NCI-H226 (cell line): ENCODE measurements at regions not wholly inside any gene's neighbourhood (a gene's known extent, or its start where the extent isn't known, plus 50 kb on each side); places are given as distances from the start of the nearest gene placed in this dataset.

ENCODE experiments used
- DNase-seq: peaks from one replicate; pipeline ENCODE4 v3.0.0-alpha.2; 2015

DNA sequence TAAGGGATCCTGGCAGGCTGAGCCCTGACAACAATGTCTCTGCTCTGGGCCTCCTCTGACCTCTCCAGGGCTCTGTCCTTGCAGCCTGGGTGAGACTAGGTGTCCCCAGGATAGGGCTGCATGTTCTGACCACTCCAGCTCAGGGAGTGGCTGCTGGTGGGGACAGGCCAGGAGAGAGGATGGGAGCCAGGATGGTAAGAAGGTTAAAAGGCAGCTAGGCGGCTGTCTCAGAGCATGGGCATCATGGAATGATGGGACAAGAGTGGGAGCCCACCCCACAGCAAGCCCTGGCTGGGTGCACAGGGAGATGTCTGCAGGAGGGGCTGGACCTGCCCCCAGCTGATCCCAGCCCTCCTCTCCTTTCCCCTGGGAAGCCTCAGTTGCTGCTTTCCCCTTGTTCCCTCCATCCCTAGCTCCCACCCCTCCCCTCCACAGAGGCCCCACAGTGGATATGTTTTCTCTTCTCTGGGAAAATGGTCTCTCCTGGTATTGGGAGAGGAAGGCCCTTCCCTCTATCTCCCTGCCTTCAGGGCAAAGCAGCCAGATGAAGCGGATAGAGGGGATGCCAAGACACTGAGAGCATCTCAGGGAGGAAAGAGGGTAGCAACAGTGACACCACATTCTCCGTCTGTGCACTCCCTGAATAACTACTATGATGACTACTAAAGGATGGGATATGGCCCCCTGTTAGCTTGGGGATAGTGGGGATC is 334.3 kb downstream of the DYSF start:
- DNase-seq, result no peak

DNA sequence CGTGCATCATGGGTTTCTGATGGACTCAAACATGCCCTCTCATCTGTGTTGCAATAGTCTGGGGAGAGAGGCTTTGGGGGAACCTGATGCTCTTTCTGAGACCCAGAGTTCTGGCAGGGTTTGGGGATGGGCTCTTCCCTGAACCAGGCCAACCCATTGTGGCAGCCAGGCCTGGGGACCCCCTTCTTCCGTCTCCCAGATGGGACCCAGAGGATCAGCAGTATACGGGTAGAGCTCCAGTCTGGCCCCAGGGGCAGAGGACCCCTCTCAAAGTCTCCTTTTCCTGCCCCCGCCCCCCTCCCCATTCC is 333.7 kb downstream of the DYSF start:
- no peak for DNase-seq

DNA sequence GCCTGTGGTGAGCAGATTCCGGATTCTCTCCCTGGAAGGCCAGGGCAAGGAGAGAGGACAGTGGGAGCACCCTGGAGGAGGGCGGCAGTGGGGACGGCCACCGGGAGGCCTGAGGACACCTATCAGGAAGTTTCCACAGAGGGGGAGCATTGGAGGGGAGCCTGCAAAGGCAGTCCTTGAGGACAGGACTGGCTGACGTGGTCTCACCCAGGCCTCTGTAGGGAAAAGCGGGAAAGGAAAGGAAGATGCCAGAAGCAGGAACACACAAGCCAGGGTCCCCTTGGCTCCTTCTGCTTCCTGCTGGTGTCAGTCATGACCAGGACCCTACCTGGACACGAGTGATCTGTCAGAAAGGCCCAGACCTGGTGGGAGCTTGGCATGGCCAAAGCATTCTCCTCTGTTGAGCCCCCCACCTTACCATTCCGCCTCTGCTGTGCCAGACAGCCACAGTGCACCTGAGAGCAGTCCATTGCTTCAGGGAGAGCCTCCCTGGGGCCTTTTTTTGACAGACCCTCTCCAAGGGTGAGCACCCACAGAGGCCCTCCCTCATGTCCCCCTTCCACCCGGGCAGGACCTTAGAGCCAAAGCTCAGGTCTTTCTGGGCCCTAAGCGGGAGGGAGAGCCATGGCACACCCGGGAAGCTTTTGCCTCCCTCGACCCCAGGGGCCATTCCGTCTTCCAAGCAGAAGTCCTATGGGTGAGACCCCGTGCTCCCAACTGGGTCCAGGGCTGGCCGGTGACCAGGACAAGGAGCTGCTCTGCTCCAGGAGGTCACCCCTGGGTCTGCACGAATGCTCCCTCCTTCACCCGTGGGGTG is 333.1 kb downstream of the DYSF start:
- no peak for DNase-seq

DNA sequence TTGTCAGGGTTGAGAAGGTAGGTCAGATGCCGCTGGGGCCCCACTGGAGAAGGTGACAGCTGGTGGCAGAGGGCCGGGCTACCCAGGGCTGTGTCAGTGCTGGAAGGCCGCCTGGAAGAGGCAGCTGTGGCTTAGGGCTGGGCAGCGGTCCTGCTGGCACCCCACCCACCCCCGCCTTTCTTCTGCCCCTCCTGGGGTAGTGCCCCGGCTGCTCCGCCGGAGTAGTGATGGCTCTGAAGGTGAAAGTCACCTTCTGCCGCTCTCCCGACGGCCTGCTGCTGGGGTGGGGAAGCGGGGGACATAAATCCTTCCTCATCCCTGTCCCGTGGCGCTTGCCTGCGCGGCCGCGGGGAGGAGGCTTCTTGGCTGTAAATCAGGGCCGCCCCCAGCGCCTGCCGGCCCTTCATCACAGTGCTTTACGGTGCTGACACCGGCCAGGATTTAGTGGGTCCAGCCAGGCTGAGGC is 332.2 kb downstream of the DYSF start:
- DNase-seq, result no peak

DNA sequence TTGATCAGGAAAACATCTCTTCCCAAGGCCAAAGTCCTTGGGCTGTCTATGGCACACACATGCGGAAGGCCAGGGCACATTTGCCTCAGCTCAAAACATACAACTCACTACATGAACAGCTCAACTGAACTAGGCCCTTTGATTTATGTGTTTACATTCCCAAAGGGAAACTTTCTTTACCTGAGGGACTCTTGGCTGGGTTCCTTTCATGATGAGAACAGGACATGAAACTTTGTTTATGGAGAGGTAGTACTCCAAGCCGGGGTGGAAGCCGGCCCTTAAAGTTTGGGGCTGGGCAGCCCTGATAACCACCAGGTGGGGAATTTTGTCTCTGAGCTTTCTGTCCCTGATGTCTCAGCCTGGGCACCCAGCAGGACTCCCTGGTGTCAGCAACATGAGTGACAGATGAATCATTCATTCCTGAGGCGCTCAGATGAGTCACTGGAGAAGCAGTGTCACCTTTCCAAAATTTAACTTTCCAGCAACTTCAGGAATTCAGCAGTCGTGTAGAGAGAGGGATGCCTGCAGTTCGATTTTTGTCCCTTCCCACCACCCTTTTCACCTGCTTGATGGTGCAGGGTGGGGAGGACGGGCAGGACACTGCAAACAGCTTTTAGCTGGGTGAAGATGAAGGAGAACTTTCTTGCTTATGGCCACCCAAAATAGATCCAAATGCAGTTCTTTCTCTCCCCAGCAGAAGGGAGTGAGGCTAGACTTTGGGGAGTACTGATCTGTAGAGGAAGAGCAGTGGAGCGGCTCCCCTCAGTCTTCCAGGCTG is 331.6 kb downstream of the DYSF start:
- no peak for DNase-seq

DNA sequence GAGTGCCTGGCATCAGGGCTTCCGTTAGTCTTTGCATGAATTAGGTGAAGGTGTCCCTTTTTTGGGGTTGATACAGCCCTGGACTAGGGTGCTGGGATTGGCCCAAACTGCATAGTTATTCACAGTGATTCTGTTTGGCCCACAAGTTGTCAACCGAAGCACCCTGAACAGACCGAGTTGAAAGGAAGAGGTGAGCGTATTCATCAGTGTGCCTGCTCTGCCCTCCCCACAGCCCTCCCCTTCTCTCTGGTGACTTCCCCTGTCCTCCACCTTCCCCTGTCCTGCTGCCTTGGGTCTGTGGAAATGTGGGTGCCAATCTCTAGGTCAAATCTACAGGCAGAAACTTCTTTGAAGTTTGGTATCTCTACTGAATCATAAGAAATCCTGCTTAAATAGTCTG is 330.5 kb downstream of the DYSF start:
- DNase-seq, result no peak

DNA sequence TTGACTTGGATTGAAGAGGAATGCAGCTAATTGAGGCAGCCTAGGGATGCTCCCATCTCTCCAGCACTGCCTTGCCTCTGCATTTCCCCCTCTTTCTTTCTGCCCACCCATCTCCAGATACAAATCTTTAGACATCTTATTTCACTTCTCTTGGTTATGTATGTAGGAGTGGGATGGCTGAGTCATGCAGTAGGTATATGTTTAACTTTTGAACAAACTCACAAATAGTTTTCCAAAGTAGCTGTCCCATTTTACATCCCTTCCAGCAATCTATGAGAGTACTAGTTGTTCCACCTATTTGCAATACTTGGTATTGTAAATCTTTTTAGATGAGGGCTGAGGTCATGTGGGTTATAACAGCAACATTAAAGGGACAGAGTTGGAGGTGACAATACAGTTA is 329.9 kb downstream of the DYSF start:
- no peak for DNase-seq

DNA sequence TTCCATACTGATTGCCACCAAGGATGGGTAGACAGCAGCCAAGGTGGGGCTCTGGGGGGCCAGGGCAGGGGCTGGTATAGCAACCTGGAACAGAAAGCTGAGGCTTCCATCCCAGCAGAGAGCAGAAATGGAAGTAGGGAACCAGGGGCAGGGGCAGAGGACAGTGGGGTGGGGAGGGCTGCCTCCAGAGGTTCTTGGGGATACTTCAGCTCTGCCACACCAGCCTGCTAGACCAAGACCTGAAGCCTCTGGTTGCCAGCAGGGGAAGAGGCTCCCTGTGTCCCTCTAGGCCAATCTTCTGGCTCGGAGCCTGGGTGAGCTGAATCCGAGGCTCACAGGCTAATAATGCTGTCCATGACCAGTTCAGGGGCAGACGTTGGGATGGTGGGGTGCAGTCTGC is 329.0 kb downstream of the DYSF start:
- no peak for DNase-seq

DNA sequence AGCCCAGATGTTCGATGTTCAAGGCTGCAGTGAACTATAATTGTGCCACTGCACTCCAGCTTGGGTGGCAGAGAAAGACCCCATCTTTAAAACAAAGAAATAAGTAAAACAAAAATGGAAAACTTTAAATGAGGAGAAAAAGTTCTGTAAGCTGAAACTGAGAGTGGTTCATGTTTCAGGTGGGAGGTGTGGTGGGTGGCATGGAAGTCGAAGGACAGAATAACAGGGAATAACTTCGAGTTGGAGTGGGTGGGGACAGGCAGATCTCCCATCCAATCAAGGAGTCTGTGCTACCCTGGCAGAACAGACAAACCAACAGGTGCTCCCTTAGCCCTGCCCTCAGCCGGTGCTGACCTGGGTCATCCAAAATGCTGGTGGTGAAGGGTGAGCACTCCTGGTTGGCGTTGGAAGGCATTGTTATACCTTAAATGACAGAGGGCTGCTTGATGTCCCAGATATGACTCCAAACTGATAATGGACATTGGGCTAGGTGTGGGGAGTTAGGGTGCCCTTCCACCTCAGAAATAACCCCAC is 328.4 kb downstream of the DYSF start:
- no peak for DNase-seq

DNA sequence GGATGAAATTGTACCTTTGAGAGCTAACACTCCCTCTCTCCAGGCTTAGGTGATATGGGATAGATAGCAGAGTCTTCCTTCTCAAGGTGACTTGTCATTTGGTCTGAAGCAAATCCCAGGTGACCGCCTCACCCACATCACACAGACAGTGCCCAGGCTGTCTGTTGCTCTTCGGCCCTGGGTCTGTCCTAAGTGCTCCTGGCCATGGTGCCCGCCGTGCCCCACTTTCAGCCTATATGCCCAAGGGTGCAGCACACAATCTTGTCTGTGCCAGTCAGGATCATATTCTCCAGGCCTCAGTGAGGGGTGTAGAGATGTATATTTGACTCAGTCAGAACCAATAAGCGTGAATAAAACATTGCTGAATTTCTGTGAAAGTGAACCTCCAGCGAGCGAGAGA is 326.8 kb downstream of the DYSF start:
- no peak for DNase-seq

DNA sequence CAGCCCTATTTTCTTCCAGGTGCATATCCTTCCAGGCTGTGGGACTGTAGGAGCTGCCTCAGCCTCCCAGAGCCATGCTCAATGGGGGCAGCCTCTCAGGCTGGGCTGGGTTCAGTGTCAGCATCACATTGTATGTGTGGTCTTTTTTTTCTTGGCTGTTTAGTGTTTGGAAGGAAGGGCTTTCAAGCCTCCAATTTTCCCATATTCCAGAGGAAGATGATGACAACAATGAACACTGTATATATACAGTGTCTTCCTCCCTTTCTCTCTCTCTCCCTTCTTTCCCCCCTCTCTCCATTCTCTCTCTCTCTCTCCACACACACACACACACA is 326.4 kb downstream of the DYSF start:
- DNase-seq, result no peak

DNA sequence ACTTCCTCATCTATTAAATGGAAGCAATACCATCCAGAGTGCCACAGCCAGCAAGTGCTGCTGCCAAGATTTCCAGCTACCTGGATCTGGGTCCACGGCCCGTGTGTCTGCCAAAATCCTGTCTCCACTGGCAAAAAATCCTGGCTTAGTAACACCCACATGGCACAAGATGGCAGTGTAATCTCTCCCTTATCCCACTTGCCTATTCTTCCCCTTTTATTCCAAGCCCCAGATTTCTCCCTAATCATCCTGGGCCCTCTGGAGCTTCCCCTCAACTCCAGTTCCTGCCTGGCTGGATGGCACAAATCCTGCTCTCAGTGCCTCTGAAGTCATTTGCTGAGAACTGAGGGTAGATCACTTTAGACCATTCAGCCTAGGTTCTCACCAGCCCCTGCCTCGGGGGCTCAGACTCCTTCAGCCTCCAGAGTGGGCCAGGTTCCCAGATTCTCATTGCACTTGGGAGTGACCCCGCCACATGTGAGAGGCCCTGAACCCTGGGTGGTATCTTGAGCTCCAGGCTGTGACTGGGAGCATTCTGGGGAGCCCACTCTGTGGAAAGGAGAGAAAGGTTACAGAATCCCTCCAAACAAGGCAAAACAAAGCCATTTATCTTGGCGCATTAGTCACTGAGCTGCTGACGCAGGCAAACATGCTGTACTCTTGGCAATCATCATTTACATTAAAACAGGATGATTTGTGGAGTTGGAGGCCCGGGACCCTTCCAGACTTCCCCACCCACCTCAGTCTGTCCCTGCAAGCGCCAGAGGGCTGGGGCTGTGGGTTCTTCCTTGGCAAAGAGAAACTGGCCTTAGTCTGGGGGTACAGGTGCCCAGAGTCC is 325.8 kb downstream of the DYSF start:
- no peak for DNase-seq

DNA sequence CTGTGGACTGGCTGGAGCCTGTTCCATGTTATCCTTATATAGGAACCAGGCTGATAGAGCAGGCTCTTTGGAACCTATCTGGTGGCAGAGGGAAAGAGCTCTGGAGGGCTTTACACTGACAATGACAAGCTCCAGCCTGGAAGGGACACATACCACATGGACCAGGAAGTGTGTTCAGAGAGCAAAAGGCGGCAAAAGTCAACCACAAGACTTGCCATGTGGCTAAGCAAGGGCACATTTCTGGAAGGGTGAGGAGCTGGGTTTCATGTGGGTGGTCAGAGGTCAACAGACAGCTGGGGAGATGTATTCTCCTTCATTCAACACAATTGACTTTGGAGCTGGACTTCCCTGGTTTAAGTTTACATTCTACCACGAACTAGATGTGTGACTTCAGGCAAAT is 325.2 kb downstream of the DYSF start:
- no peak for DNase-seq

DNA sequence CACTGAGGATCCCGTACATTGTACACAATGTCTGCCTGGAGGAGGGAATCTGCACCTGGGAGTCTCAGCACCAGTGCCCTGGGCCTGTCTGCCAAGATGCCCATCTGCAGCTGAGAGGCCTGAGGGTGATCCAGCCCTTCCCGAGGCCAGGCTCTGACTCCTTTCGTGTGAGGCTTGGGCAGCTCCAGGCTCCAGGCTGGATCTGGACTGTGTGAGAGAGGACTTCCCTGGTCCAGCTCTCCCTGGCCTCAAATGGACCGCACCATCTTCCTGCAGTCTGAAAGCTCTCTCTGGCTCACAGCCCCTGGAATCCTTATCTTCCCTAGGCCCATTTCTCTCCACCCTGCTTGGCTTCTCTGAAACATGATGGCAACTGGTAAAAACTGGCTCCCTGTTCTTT is 324.6 kb downstream of the DYSF start:
- DNase-seq, result no peak

DNA sequence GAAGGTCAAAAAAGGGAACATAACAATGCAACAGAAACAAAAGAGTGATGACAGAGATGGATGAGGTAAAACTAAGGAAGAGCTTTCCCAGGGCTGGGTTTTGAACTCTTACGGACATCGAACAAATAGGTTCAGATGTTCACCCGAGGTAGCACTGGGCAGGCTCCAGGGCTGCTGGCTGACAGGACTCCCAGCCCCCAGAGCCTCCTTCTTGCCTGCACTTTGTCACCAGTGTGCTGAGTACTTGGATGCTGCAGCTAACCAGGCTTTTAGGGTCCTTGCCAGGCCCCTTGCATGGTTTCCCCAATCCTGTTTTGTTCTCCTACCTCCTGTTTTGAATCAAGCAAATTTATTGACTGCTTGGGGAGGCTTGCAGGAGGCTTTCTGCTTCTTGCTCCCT is 322.9 kb downstream of the DYSF start:
- DNase-seq, result no peak

DNA sequence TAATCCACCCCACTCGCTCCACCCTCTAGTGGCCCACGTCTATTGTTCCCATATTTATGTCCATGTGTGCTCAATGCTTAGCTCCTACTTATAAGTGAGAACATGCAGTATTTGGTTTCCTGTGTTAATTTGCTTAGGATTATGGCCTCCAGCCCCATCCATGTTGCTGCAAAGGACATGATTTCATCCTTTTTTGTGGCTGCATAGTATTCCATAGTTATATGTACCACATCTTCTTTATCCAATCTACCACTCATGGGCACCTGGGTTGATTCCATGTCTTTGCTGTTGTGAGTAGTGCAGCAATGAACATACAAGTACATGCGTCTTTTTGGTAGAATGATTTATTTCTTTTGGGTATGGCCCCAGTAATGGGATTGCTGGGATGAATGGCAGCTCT is 319.9 kb downstream of the DYSF start:
- DNase-seq, result no peak

DNA sequence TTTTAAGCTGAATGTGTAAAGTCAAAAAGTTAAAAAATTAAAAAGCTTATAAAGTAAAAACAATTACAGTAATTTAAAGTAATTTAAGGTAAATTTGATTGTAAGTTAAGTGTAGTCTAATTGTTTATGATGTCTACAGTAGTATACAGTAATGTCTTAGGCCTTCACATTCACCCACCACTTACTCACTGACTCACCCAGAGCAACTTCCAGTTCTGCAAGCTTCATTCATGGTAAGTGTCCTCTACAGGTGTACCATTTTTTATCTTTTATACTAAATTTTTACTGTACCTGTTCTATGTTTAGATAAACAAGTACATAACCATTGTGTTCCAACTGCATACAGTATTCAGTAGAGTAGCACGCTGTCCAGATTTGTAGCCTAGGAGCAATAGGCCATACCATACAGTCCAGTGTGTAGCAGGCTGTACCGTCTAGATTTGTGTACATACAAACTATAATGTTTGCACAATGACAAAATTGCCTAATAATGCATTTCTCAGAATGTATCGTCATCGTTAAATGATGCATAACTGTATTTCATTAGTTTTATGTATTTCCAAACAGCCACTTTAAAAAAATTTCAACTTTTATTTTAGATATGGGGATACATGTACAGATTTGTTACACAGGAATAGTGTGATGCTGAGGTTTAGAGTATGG is 319.3 kb downstream of the DYSF start:
- no peak for DNase-seq

DNA sequence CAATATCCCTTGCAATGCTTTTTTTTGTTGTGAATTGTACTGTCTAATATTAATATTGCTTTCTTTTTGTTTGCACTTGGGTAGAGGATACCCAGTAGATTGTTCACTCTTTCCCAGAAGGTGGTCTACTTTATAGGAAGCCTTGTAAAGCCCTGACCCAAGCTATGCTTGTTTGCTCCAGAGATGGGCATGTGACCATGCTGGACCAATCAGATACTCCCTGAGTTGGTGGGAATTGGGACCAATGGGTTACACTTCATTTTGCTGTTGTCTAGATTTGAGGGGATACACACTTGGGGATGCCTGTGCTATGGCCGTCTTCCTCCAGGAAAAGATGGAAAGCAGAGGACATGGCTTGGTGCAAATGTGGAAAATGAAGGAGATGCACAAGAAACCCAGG is 314.3 kb downstream of the DYSF start:
- no peak for DNase-seq

DNA sequence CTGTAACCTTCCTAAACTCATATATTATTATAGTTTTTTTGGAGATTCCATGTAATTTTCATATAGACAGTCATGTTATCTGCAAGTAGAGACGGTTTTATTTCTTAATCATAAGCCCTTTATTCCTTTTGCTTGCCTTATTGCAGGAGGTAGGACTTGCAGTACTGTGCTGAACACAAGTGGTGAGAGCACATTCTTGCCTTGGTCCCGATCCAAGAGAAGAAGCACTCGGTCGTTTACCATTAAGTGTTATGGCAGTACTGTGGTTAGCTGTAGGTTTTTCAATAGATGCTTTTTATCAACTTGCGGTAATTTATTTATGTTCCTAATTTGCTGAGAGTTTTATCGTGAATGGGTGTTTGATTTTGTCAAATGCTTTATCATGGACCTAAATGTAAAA is 305.7 kb downstream of the DYSF start:
- DNase-seq, result no peak

DNA sequence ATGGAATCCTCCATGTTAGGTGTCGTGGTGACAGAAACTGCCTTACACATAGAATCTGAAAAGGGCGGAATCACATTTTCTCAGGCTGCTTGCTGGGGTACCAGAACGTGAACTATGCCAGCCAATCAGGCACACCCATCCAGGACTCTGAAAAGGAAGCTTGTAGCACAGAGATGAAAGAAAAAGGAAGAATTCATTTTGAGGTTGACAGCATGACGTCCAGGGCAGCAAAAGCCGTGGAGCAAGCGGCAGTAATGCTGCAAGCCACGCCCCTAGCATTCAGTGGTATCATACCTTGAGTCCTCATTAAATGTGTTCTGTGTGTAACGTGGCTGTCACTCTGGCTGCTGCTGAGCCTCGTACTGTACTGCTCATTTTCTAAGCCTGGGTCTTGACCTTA is 304.0 kb downstream of the DYSF start:
- no peak for DNase-seq

DNA sequence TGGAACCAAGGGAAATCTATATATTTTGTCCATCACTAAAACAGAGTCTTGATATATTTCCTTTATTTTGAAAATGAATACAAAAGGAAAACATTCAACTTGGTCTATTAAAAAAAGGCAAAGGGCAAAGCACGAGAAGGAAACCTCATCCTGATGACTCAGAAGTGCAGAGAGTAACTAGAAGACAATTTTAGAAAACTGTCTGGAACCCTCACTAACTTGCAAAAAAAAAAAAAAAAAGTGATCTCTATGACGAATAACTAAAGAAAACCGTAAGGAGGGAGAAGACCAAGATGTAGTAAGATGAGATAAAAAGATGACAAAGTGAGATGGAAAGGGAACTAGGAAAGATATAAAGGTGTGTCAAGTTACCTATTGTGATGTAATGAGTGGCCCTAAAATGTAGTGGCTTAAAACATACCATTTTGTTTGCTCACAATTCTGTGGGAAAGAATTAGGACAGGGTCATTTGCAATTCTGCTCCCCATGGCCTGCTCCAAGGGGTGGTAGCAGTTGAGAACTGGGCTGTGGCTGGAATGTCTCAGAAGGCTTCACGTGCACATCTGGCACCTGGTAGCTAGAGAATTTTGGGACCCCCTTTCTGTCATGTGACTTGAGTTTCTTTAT is 303.0 kb downstream of the DYSF start:
- DNase-seq, result no peak

DNA sequence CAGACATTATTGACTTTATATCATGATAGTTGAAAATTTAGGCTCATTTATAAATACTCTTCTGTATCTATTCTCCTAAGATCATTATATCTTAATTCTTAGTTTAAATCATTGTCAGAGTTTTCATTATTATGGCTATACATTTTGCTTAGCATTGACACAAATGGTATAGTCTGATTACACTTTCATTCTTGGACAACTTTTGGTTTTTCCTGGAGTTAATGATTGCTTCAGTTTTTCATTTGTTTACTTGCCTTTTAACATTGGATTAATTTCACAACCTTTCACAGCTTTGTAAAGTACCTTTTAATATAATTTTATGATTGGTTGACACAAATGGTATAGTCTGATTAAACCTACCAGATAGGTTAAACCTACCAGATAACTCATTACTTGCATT is 298.2 kb downstream of the DYSF start:
- DNase-seq, result no peak
